Ishikawa (cell line): ENCODE measurements at regions not wholly inside any gene's neighbourhood (a gene's known extent, or its start where the extent isn't known, plus 50 kb on each side); places are given as distances from the start of the nearest gene placed in this dataset.

ENCODE experiments used
- CREB1 ChIP-seq: IDR thresholded peaks from 2 replicates; pipeline ENCODE4 v1.6.1; 2012; ENCODE audit warnings: low read depth
- EP300 ChIP-seq: IDR thresholded peaks from 2 replicates; pipeline ENCODE4 v1.6.1; 2012; ENCODE audit warnings: borderline replicate concordance
- FOXM1 ChIP-seq: IDR thresholded peaks from 2 replicates; pipeline ENCODE4 v1.6.1; 2012; ENCODE audit warnings: low read depth, borderline replicate concordance
- TAF1 ChIP-seq: IDR thresholded peaks from 2 replicates; pipeline ENCODE4 v1.6.1; 2012; ENCODE audit warnings: low read depth, mild to moderate bottlenecking
- TCF12 ChIP-seq: IDR thresholded peaks from 2 replicates; pipeline ENCODE4 v1.6.1; 2012; ENCODE audit warnings: low read depth
- TEAD4 ChIP-seq: IDR thresholded peaks from 2 replicates; pipeline ENCODE4 v1.6.1; 2012
- TF ChIP-seq, protein P1 (sequence below): IDR thresholded peaks from 2 replicates; pipeline ENCODE4 v1.6.1; 2012; ENCODE audit warnings: low read depth, mild to moderate bottlenecking
- TF ChIP-seq, protein P2 (sequence below): IDR thresholded peaks from 2 replicates; pipeline ENCODE4 v1.6.1; 2012

DNA sequence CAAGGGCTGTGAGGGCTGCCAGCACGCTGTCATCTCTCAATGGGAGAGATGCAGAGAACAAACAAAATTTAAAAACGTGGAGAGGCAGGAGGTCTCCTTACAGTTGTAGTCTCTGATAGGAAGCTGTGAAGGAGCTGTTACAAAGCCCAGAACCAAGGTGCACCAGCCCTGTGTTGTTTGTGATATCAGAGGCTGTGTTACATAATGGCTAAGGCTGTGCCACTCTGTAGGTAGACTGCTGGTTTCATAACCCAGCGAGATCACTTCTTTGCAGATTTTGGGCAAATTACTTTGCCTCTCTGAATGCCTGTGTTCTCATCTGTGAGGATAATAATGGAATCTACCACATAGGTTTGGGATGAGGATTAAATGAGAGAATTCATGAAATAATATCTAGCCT is 1480.7 kb upstream of the WWC1 start:
- no peak for TF ChIP-seq TAF1
- no peak for TF ChIP-seq FOXM1
- TF ChIP-seq EP300 = no peak
- no peak for TF ChIP-seq TCF12
- no peak for TF ChIP-seq TEAD4
- no peak for TF ChIP-seq CREB1
- TF ChIP-seq, protein P1, sequence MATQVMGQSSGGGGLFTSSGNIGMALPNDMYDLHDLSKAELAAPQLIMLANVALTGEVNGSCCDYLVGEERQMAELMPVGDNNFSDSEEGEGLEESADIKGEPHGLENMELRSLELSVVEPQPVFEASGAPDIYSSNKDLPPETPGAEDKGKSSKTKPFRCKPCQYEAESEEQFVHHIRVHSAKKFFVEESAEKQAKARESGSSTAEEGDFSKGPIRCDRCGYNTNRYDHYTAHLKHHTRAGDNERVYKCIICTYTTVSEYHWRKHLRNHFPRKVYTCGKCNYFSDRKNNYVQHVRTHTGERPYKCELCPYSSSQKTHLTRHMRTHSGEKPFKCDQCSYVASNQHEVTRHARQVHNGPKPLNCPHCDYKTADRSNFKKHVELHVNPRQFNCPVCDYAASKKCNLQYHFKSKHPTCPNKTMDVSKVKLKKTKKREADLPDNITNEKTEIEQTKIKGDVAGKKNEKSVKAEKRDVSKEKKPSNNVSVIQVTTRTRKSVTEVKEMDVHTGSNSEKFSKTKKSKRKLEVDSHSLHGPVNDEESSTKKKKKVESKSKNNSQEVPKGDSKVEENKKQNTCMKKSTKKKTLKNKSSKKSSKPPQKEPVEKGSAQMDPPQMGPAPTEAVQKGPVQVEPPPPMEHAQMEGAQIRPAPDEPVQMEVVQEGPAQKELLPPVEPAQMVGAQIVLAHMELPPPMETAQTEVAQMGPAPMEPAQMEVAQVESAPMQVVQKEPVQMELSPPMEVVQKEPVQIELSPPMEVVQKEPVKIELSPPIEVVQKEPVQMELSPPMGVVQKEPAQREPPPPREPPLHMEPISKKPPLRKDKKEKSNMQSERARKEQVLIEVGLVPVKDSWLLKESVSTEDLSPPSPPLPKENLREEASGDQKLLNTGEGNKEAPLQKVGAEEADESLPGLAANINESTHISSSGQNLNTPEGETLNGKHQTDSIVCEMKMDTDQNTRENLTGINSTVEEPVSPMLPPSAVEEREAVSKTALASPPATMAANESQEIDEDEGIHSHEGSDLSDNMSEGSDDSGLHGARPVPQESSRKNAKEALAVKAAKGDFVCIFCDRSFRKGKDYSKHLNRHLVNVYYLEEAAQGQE = no peak
- TF ChIP-seq, protein P2, sequence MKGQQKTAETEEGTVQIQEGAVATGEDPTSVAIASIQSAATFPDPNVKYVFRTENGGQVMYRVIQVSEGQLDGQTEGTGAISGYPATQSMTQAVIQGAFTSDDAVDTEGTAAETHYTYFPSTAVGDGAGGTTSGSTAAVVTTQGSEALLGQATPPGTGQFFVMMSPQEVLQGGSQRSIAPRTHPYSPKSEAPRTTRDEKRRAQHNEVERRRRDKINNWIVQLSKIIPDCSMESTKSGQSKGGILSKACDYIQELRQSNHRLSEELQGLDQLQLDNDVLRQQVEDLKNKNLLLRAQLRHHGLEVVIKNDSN = no peak
